ENCODE measurements at regions not wholly inside any gene's neighbourhood (a gene's known extent, or its start where the extent isn't known, plus 50 kb on each side); places are given as distances from the start of the nearest gene placed in this dataset.
"Not testable (repeated sequence)": the region's sequence is repeated elsewhere in the genome, so short reads cannot be mapped to it uniquely, and the experiment has no call there.

- no peak for DNase-seq (ENCODE audit: extremely low read depth, insufficient read length)
- Histone ChIP-seq H3K36me3 (ENCODE audit: control insufficient read depth, insufficient read depth, low read length) (no peaks in the 10 kb centered on the region), H3K4me3 (replicated peaks; ENCODE audit: low read depth, low read length) (no peak overlapping the region), H3K27me3 (replicated peaks; ENCODE audit: control insufficient read depth, insufficient read depth, low read length) (no peaks in the 10 kb centered on the region)
- TF ChIP-seq CTCF (IDR thresholded peaks at IDR 0.05; ENCODE audit: insufficient read depth, low read length, poor library complexity, severe bottlenecking) = no peak
These were observed 1094.9 kb upstream of the EPHA6 start for GRCh38 chr3:95719481-95719880.

GRCh38 chr3:95721938-95722337, 1092.5 kb upstream of the EPHA6 start:
- DNase-seq (ENCODE audit: extremely low read depth, insufficient read length) = no peak
- no peak for TF ChIP-seq CTCF (IDR thresholded peaks at IDR 0.05; ENCODE audit: insufficient read depth, low read length, poor library complexity, severe bottlenecking)
- Histone ChIP-seq H3K4me3 (replicated peaks; ENCODE audit: low read depth, low read length) (no peak overlapping the region), H3K27me3 (replicated peaks; ENCODE audit: control insufficient read depth, insufficient read depth, low read length) (no peaks in the 10 kb centered on the region), H3K36me3 (ENCODE audit: control insufficient read depth, insufficient read depth, low read length) (no peaks in the 10 kb centered on the region)

GRCh38 chr3:95725770-95726169, 1088.6 kb upstream of the EPHA6 start:
- no peak for DNase-seq (ENCODE audit: extremely low read depth, insufficient read length)
- Histone ChIP-seq H3K36me3 (ENCODE audit: control insufficient read depth, insufficient read depth, low read length) (no peaks in the 10 kb centered on the region), H3K4me3 (replicated peaks; ENCODE audit: low read depth, low read length) (no peak overlapping the region), H3K27me3 (replicated peaks; ENCODE audit: control insufficient read depth, insufficient read depth, low read length) (no peaks in the 10 kb centered on the region)
- no peak for TF ChIP-seq CTCF (IDR thresholded peaks at IDR 0.05; ENCODE audit: insufficient read depth, low read length, poor library complexity, severe bottlenecking)

- DNase-seq (ENCODE audit: extremely low read depth, insufficient read length) = no peak
- TF ChIP-seq CTCF (IDR thresholded peaks at IDR 0.05; ENCODE audit: insufficient read depth, low read length, poor library complexity, severe bottlenecking) = no peak
- Histone ChIP-seq H3K4me3 (replicated peaks; ENCODE audit: low read depth, low read length) (no peak overlapping the region), H3K27me3 (replicated peaks; ENCODE audit: control insufficient read depth, insufficient read depth, low read length) (no peaks in the 10 kb centered on the region), H3K36me3 (ENCODE audit: control insufficient read depth, insufficient read depth, low read length) (no peaks in the 10 kb centered on the region)
These were observed 1082.6 kb upstream of the EPHA6 start for GRCh38 chr3:95731753-95732152.

GRCh38 chr3:95733336-95733735, 1081.1 kb upstream of the EPHA6 start:
- no peaks in the 10 kb centered on the region for H3K36me3 ChIP-seq (ENCODE audit: control insufficient read depth, insufficient read depth, low read length)
- H3K27me3 ChIP-seq (replicated peaks; ENCODE audit: control insufficient read depth, insufficient read depth, low read length) = no peaks in the 10 kb centered on the region
- DNase-seq (ENCODE audit: extremely low read depth, insufficient read length) = no peak
- H3K4me3 ChIP-seq (replicated peaks; ENCODE audit: low read depth, low read length) = no peak overlapping the region
- TF ChIP-seq CTCF (IDR thresholded peaks at IDR 0.05; ENCODE audit: insufficient read depth, low read length, poor library complexity, severe bottlenecking) = no peak

GRCh38 chr3:95738045-95738444, 1076.3 kb upstream of the EPHA6 start:
- TF ChIP-seq CTCF (IDR thresholded peaks at IDR 0.05; ENCODE audit: insufficient read depth, low read length, poor library complexity, severe bottlenecking) = no peak
- Histone ChIP-seq H3K27me3 (replicated peaks; ENCODE audit: control insufficient read depth, insufficient read depth, low read length) (no peaks in the 10 kb centered on the region), H3K4me3 (replicated peaks; ENCODE audit: low read depth, low read length) (no peak overlapping the region), H3K36me3 (ENCODE audit: control insufficient read depth, insufficient read depth, low read length) (no peaks in the 10 kb centered on the region)
- DNase-seq (ENCODE audit: extremely low read depth, insufficient read length) = no peak

GRCh38 chr3:95744896-95745295, 1069.5 kb upstream of the EPHA6 start:
- not testable (repeated sequence) for H3K27me3 ChIP-seq (replicated peaks; ENCODE audit: control insufficient read depth, insufficient read depth, low read length); H3K36me3 ChIP-seq (ENCODE audit: control insufficient read depth, insufficient read depth, low read length); DNase-seq (ENCODE audit: extremely low read depth, insufficient read length); H3K4me3 ChIP-seq (replicated peaks; ENCODE audit: low read depth, low read length)
